ENCODE measurements at regions not wholly inside any gene's neighbourhood (a gene's known extent, or its start where the extent isn't known, plus 50 kb on each side); places are given as distances from the start of the nearest gene placed in this dataset.

GRCh38 chr6:126811321-126811720, 307.1 kb upstream of the RSPO3 start:
- TF ChIP-seq CTCF (IDR thresholded peaks at IDR 0.05) (no peak), POLR2A (IDR thresholded peaks at IDR 0.05) (no peak)
